ENCODE measurements at regions not wholly inside any gene's neighbourhood (a gene's known extent, or its start where the extent isn't known, plus 50 kb on each side); places are given as distances from the start of the nearest gene placed in this dataset.

- Histone ChIP-seq H4K20me1 (ENCODE audit: insufficient read depth) (no peaks in the 10 kb centered on the region), H3K36me3 (ENCODE audit: low read depth) (no peaks in the 10 kb centered on the region), H3K27me3 (ENCODE audit: insufficient read depth, low read depth) (0 out of 2 replicates have a peak, but pooled peaks cover 5% of the 10 kb centered on the region), H3F3A (ENCODE audit: insufficient read depth, low read depth) (no peaks in the 10 kb centered on the region), H3K9me3 (ENCODE audit: insufficient read depth, low read depth) (no peaks in the 10 kb centered on the region), H3K4me2 (no peak overlapping the region), H3K4me1 (replicated peaks; ENCODE audit: insufficient read depth) (no peaks in the 10 kb centered on the region), H3K4me3 (no peak overlapping the region), H3K9me2 (ENCODE audit: insufficient read depth) (no peaks in the 10 kb centered on the region; the same call in 1 of the 2 replicates), H3K27ac (no peak overlapping the region), H2AFZ (no peak overlapping the region), H3K79me2 (ENCODE audit: low read depth) (no peaks in the 10 kb centered on the region)
- TF ChIP-seq CTCF (conservative IDR thresholded peaks at IDR 0.05), result no peak
- TF ChIP-seq EZH2 (IDR thresholded peaks at IDR 0.05; ENCODE audit: low read depth), result no peak
- no peak for DNase-seq
- ChIA-PET POLR2A (ENCODE audit: unreplicated experiment) (interaction anchor here (0.6 kb wide), 1 partner anchor 16 kb away, joined by 3 read pairs; no protein-coding TSS in a partner anchor), CTCF (no interaction called here)
- BruUV-seq (replicated peaks), result no TSS peak
- intact Hi-C loops (cut with micrococcal nuclease; ENCODE audit: unreplicated experiment), result no loop called here
These were observed 470.5 kb downstream of the RPS24 start for GRCh38 chr10:78504181-78504580.

GRCh38 chr10:78505657-78506056, 472.0 kb downstream of the RPS24 start:
- intact Hi-C loops (cut with micrococcal nuclease; ENCODE audit: unreplicated experiment), result no loop called here
- Histone ChIP-seq H3F3A (ENCODE audit: insufficient read depth, low read depth) (no peaks in the 10 kb centered on the region), H3K4me2 (no peak overlapping the region), H3K27ac (no peak overlapping the region), H3K36me3 (ENCODE audit: low read depth) (no peaks in the 10 kb centered on the region), H2AFZ (no peak overlapping the region), H3K9me2 (ENCODE audit: insufficient read depth) (no peaks in the 10 kb centered on the region), H3K4me1 (replicated peaks; ENCODE audit: insufficient read depth) (no peaks in the 10 kb centered on the region), H3K27me3 (ENCODE audit: insufficient read depth, low read depth) (0 out of 2 replicates have a peak, but pooled peaks cover 5% of the 10 kb centered on the region), H3K4me3 (no peak overlapping the region), H3K9me3 (ENCODE audit: insufficient read depth, low read depth) (no peaks in the 10 kb centered on the region), H4K20me1 (ENCODE audit: insufficient read depth) (no peaks in the 10 kb centered on the region), H3K79me2 (ENCODE audit: low read depth) (no peaks in the 10 kb centered on the region)
- ChIA-PET CTCF (no interaction called here), POLR2A (ENCODE audit: unreplicated experiment) (no interaction called here)
- BruUV-seq (replicated peaks), result no TSS peak
- no peak for DNase-seq
- TF ChIP-seq CTCF (conservative IDR thresholded peaks at IDR 0.05) (no peak), EZH2 (IDR thresholded peaks at IDR 0.05; ENCODE audit: low read depth) (no peak)

- Histone ChIP-seq H3K79me2 (ENCODE audit: low read depth) (no peaks in the 10 kb centered on the region), H3K27me3 (ENCODE audit: insufficient read depth, low read depth) (0 out of 2 replicates have a peak, but pooled peaks cover 5% of the 10 kb centered on the region), H2AFZ (no peak overlapping the region), H3K9me3 (ENCODE audit: insufficient read depth, low read depth) (no peaks in the 10 kb centered on the region), H3F3A (ENCODE audit: insufficient read depth, low read depth) (no peaks in the 10 kb centered on the region), H3K4me1 (replicated peaks; ENCODE audit: insufficient read depth) (no peaks in the 10 kb centered on the region), H4K20me1 (ENCODE audit: insufficient read depth) (no peaks in the 10 kb centered on the region), H3K27ac (no peak overlapping the region), H3K36me3 (ENCODE audit: low read depth) (no peaks in the 10 kb centered on the region), H3K4me2 (no peak overlapping the region), H3K9me2 (ENCODE audit: insufficient read depth) (no peaks in the 10 kb centered on the region), H3K4me3 (no peak overlapping the region)
- TF ChIP-seq CTCF (conservative IDR thresholded peaks at IDR 0.05), result no peak
- TF ChIP-seq EZH2 (IDR thresholded peaks at IDR 0.05; ENCODE audit: low read depth), result no peak
- CTCF ChIA-PET, result no interaction called here
- no TSS peak for BruUV-seq (replicated peaks)
- intact Hi-C loops (cut with micrococcal nuclease; ENCODE audit: unreplicated experiment), result no loop called here
- DNase-seq, result no peak
- POLR2A ChIA-PET (ENCODE audit: unreplicated experiment), result no interaction called here
These were observed 473.0 kb downstream of the RPS24 start for GRCh38 chr10:78506614-78507013.

Measured in PC-9 (cell line).